ENCODE measurements at regions not wholly inside any gene's neighbourhood (a gene's known extent, or its start where the extent isn't known, plus 50 kb on each side); places are given as distances from the start of the nearest gene placed in this dataset.
A peak's percentile ranks its signal among the peaks of the same experiment; 100 is the strongest.

DNA sequence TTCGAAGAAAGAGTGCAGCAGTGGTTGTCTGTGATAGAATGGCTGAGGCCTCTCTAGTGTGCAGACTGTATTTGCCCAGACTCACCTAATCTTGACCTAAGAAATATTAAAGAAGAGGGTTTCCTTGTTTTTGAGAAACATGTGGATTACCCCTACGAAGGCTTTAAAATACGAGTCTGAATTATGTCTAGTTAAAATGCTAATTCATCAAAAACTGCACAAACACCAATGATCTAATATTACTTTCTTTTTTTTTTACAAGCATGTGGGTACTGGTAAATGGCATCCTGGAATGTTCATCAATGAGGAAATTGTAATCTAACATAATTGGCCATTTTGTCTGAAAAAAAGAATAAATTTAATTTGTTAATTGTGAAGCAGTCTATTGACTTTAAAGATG, 510.9 kb downstream of the EPM2A start:
- no peak overlapping the region for H3K9ac ChIP-seq (ENCODE audit: insufficient read depth, low read depth, low read length)
- CTCF ChIA-PET (ENCODE audit: low intra/inter-chr PET ratio, low total read pairs), result no interaction called here
- H3K79me2 ChIP-seq (ENCODE audit: insufficient read depth, low read length), result no peaks in the 10 kb centered on the region
- BruUV-seq (replicated peaks), result no TSS peak
- H4K20me1 ChIP-seq (ENCODE audit: insufficient read depth, low read length), result no peaks in the 10 kb centered on the region
- H3K4me2 ChIP-seq (ENCODE audit: low read depth, low read length), result no peak overlapping the region
- POLR2A ChIA-PET, result no interaction called here
- no peak for ATAC-seq
- intact Hi-C loops (cut with micrococcal nuclease; ENCODE audit: unreplicated experiment) (no loop called here), in situ Hi-C loops (cut with HindIII; ENCODE audit: extremely low pct_ligation_motif_present, low pct_unique_long_range_greater_than_20kb) (loop anchor here (25.0 kb wide), 1 partner anchor 1112 kb away; no protein-coding TSS in a partner anchor)
- no peak overlapping the region for H2AFZ ChIP-seq (ENCODE audit: low read length)
- H3K27ac ChIP-seq (ENCODE audit: extremely low read length, insufficient read depth, low read length), result no peak overlapping the region
- H3K4me3 ChIP-seq (replicated peaks in 1 of 3; ENCODE audit: insufficient read depth in 1 of 3, low read depth in 2 of 3, low read length in 3 of 3), result no peak overlapping the region
- H3K36me3 ChIP-seq (replicated peaks in 1 of 2; ENCODE audit: control insufficient read depth in 1 of 2, insufficient read depth in 2 of 2, low read length in 2 of 2), result no peaks in the 10 kb centered on the region
- no peak for DNase-seq (ENCODE audit: low spot score)
- H3K27me3 ChIP-seq (ENCODE audit: control insufficient read depth in 1 of 2, insufficient read depth in 2 of 2, low read length in 2 of 2), result peaks cover 0 to 3% of the 10 kb centered on the region in 2 experiments; a peak in 1 of 5 replicates
- WGBS (ENCODE audit: low lambda C conversion rate), result 2% methylated on average over 3 of the region's 3 CpGs
- TF ChIP-seq SMARCE1 (IDR thresholded peaks at IDR 0.05; ENCODE audit: borderline replicate concordance) (no peak), MAFK (conservative IDR thresholded peaks at IDR 0.05 in 1 of 2, IDR thresholded peaks at IDR 0.05 in 1 of 2; ENCODE audit: low read length in 2 of 2) (peak; percentile 74 to 79), ZNF225 (CRISPR knock-in tag; IDR thresholded peaks at IDR 0.05) (no peak), MAFF (IDR thresholded peaks at IDR 0.05; ENCODE audit: low read depth, low read length) (peak; percentile 74), EEA1 (CRISPR knock-in tag; IDR thresholded peaks at IDR 0.05; ENCODE audit: borderline replicate concordance) (no peak), SALL1 (CRISPR knock-in tag; IDR thresholded peaks at IDR 0.05) (no peak)
- H3K4me1 ChIP-seq (ENCODE audit: insufficient read depth, low read length), result no peaks in the 10 kb centered on the region
- no peak for FAIRE-seq
- no peaks in the 10 kb centered on the region for H3K9me3 ChIP-seq (ENCODE audit: low read length)

DNA sequence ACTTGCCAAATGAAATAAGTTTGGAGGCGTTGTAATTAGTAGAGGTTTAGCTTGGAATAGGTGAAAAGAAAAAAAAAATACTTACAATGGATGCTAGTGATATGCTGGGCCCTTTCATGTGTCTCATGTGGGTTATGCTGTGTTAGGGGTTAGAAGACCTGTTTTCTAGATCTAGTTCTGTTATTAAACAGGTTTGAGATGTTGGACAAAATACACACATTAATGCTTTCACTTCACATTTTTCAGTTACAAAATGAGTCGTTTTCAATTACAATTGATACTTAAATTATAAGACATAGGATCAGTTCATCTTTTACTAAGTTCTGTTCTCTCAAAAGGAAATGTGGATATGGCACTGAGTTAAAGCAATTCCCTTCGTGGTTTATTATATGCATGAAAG, 509.8 kb downstream of the EPM2A start:
- WGBS (ENCODE audit: low lambda C conversion rate), result 7% methylated on average over 3 of the region's 3 CpGs
- ATAC-seq (no peak), DNase-seq (ENCODE audit: low spot score) (no peak), FAIRE-seq (no peak)
- ChIA-PET CTCF (ENCODE audit: low intra/inter-chr PET ratio, low total read pairs) (no interaction called here), POLR2A (no interaction called here)
- no peaks in the 10 kb centered on the region for H4K20me1 ChIP-seq (ENCODE audit: insufficient read depth, low read length)
- in situ Hi-C loops (cut with HindIII; ENCODE audit: extremely low pct_ligation_motif_present, low pct_unique_long_range_greater_than_20kb), result no loop called here
- H3K4me2 ChIP-seq (ENCODE audit: low read depth, low read length), result no peak overlapping the region
- H3K9me3 ChIP-seq (ENCODE audit: low read length), result no peaks in the 10 kb centered on the region
- no TSS peak for BruUV-seq (replicated peaks)
- H2AFZ ChIP-seq (ENCODE audit: low read length), result no peak overlapping the region
- no peaks in the 10 kb centered on the region for H3K79me2 ChIP-seq (ENCODE audit: insufficient read depth, low read length)
- no peak overlapping the region for H3K4me3 ChIP-seq (replicated peaks in 1 of 3; ENCODE audit: insufficient read depth in 1 of 3, low read depth in 2 of 3, low read length in 3 of 3)
- peaks cover 0 to 3% of the 10 kb centered on the region in 2 experiments; a peak in 1 of 5 replicates for H3K27me3 ChIP-seq (ENCODE audit: control insufficient read depth in 1 of 2, insufficient read depth in 2 of 2, low read length in 2 of 2)
- no peak overlapping the region for H3K27ac ChIP-seq (ENCODE audit: extremely low read length, insufficient read depth, low read length)
- H3K36me3 ChIP-seq (replicated peaks in 1 of 2; ENCODE audit: control insufficient read depth in 1 of 2, insufficient read depth in 2 of 2, low read length in 2 of 2), result no peaks in the 10 kb centered on the region
- no peak overlapping the region for H3K9ac ChIP-seq (ENCODE audit: insufficient read depth, low read depth, low read length)
- intact Hi-C loops (cut with micrococcal nuclease; ENCODE audit: unreplicated experiment), result no loop called here
- H3K4me1 ChIP-seq (ENCODE audit: insufficient read depth, low read length), result no peaks in the 10 kb centered on the region
- TF ChIP-seq MIER3 (CRISPR knock-in tag; IDR thresholded peaks at IDR 0.05; ENCODE audit: borderline replicate concordance) (no peak), NFIC (IDR thresholded peaks at IDR 0.05; ENCODE audit: low read length) (no peak), GFI1 (CRISPR knock-in tag; IDR thresholded peaks at IDR 0.05; ENCODE audit: borderline replicate concordance) (no peak), ZNF557 (CRISPR knock-in tag; IDR thresholded peaks at IDR 0.05) (no peak), ZNF619 (CRISPR knock-in tag; IDR thresholded peaks at IDR 0.05) (no peak), GTF2F1 (IDR thresholded peaks at IDR 0.05; ENCODE audit: low read length) (no peak), BHLHE40 (IDR thresholded peaks at IDR 0.05; ENCODE audit: low read length) (no peak), ETV5 (CRISPR knock-in tag; IDR thresholded peaks at IDR 0.05; ENCODE audit: borderline replicate concordance) (no peak), EZH2 (conservative IDR thresholded peaks at IDR 0.05; ENCODE audit: low read depth, low read length) (no peak), ZNF556 (CRISPR knock-in tag; IDR thresholded peaks at IDR 0.05; ENCODE audit: borderline replicate concordance) (no peak), ZNF292 (CRISPR knock-in tag; IDR thresholded peaks at IDR 0.05; ENCODE audit: borderline replicate concordance, low read depth) (no peak), PCBP2 (optimal IDR thresholded peaks at IDR 0.05; ENCODE audit: low read depth, low read length, poor library complexity, severe bottlenecking) (no peak), ZNF337 (CRISPR knock-in tag; IDR thresholded peaks at IDR 0.05; ENCODE audit: borderline replicate concordance, low read depth) (no peak), ZBTB7B (CRISPR knock-in tag; IDR thresholded peaks at IDR 0.05) (no peak), ZNF792 (CRISPR knock-in tag; IDR thresholded peaks at IDR 0.05) (no peak)
- TF ChIP-seq, protein P1, sequence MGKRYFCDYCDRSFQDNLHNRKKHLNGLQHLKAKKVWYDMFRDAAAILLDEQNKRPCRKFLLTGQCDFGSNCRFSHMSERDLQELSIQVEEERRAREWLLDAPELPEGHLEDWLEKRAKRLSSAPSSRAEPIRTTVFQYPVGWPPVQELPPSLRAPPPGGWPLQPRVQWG (CRISPR knock-in tag; IDR thresholded peaks at IDR 0.05; ENCODE audit: borderline replicate concordance, low read depth), result no peak

Measured in HepG2 (cell line).